ENCODE measurements at regions not wholly inside any gene's neighbourhood (a gene's known extent, or its start where the extent isn't known, plus 50 kb on each side); places are given as distances from the start of the nearest gene placed in this dataset.

GRCh38 chr7:128154504-128154903, 86.6 kb upstream of the LEP start:
- no peak for TF ChIP-seq CTCF (IDR thresholded peaks at IDR 0.05)
- no peak overlapping the region for H3K4me3 ChIP-seq
- DNase-seq (ENCODE audit: low spot score) = no peak
- no peak overlapping the region for H3K27ac ChIP-seq

GRCh38 chr7:128155100-128155740, 85.9 kb upstream of the LEP start:
- peak; percentile 40 for DNase-seq (ENCODE audit: low spot score)
- no peak overlapping the region for H3K27ac ChIP-seq
- H3K4me3 ChIP-seq = no peak overlapping the region
- no peak for TF ChIP-seq CTCF (IDR thresholded peaks at IDR 0.05)

GRCh38 chr7:128157906-128158305, 83.2 kb upstream of the LEP start:
- DNase-seq (ENCODE audit: low spot score) = peak; percentile 21
- no peak overlapping the region for H3K4me3 ChIP-seq
- H3K27ac ChIP-seq = no peak overlapping the region
- TF ChIP-seq CTCF (IDR thresholded peaks at IDR 0.05) = no peak

GRCh38 chr7:128158370-128158769, 82.7 kb upstream of the LEP start:
- TF ChIP-seq CTCF (IDR thresholded peaks at IDR 0.05) = no peak
- Histone ChIP-seq H3K4me3 (no peak overlapping the region), H3K27ac (no peak overlapping the region)
- DNase-seq (ENCODE audit: low spot score) = peak; percentile 56

- TF ChIP-seq CTCF (IDR thresholded peaks at IDR 0.05) = no peak
- Histone ChIP-seq H3K4me3 (no peak overlapping the region), H3K27ac (no peak overlapping the region)
- no peak for DNase-seq (ENCODE audit: low spot score)
Observed at GRCh38 chr7:128160296-128160695, 80.8 kb upstream of the LEP start.

- Histone ChIP-seq H3K27ac (no peak overlapping the region), H3K4me3 (no peak overlapping the region)
- TF ChIP-seq CTCF (IDR thresholded peaks at IDR 0.05) = no peak
- DNase-seq (ENCODE audit: low spot score) = no peak
Observed at GRCh38 chr7:128161466-128162125, 79.5 kb upstream of the LEP start.

GRCh38 chr7:128162666-128163065, 78.4 kb upstream of the LEP start:
- no peak for TF ChIP-seq CTCF (IDR thresholded peaks at IDR 0.05)
- H3K4me3 ChIP-seq = no peak overlapping the region
- no peak overlapping the region for H3K27ac ChIP-seq
- no peak for DNase-seq (ENCODE audit: low spot score)
